NCI-H526 treated with DMSO at 0.1 percent for 48 hours (cell line): ENCODE measurements at regions not wholly inside any gene's neighbourhood (a gene's known extent, or its start where the extent isn't known, plus 50 kb on each side); places are given as distances from the start of the nearest gene placed in this dataset.

Experiments used
- DNase-seq: peaks from one replicate; lab custom pipeline; 2025; lab: John Stamatoyannopoulos, UW

DNA sequence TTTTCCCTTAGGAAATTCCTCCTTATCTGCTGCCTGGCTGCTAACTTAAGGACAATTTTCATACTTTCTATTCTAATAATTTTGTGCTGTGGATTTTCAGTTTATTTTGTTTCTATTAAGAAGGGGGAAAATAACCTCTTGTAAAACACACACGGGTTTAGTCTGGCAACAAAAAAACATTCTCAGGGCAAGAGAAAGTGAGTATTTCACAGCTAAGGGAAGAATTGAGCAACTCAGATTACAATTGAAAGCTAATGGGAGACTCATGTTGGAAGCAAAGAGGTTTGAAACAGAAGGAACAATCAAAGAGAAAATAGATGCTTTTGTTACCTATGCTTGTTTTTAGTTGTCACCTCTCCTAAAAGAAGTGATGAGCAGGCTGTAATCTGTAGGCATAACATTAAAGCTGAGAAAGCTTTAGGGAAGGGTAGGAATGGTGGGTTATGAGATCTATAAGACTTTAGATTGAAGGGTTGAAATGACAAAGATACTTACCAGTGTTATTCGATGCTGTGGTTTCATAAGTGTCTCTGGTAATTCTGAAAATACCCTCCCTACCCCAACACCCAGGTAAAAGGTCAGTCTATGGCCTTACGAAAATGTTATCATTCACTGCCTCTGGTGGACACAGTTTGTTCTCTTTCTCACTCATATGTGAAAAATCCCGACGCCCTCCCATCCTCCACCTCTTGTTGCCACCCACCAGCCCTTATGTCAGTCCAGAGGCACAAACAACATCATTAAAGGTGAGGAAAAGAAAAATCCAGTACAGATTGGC is 510.9 kb downstream of the TXNL1 start:
- DNase-seq: no peak

GRCh38 chr18:56124186-56124585 is 514.2 kb downstream of the TXNL1 start:
- DNase-seq: no peak

- DNase-seq: no peak
Observed at GRCh38 chr18:56121669-56122068, 516.7 kb downstream of the TXNL1 start.

GRCh38 chr18:56120782-56121181 is 517.6 kb downstream of the TXNL1 start:
- DNase-seq: no peak

DNA sequence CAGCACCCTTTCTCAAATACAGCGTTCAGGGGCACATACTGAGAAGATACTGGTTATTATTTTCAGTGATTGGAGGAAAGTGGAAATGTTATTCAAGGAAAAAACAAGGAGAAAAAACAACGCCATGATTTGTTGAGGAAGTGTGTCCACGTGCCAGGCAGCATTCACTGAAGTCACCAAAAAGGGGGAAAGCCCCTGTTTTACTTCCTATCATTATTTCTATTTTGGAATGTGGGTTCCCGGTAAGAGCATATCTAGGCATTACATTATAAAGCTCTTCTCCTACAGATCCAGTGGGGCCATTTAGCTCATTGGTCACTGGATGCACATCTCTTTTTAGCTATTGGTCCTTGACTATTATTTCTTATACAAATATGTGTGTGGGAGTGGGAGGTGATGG is 518.7 kb downstream of the TXNL1 start:
- no peak for DNase-seq

DNA sequence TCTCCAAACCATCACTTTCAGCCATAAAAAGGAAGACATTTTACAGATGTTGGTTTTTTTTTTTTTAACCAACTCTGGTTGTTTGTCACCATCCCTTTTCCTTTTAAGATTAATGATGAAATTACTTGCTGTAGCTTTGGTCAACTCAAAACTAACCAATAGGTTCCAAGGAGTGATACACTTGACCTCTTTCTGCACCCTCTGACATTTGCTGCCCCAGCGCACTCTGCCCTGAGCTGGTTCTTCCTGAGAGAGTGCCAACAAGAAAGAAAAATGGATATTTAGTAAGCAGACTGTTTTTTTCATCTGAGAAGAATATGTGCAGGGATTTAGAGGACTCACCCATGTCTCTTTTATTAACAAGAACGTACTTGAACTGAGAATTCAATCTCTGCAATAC is 520.0 kb downstream of the TXNL1 start:
- DNase-seq: no peak

DNA sequence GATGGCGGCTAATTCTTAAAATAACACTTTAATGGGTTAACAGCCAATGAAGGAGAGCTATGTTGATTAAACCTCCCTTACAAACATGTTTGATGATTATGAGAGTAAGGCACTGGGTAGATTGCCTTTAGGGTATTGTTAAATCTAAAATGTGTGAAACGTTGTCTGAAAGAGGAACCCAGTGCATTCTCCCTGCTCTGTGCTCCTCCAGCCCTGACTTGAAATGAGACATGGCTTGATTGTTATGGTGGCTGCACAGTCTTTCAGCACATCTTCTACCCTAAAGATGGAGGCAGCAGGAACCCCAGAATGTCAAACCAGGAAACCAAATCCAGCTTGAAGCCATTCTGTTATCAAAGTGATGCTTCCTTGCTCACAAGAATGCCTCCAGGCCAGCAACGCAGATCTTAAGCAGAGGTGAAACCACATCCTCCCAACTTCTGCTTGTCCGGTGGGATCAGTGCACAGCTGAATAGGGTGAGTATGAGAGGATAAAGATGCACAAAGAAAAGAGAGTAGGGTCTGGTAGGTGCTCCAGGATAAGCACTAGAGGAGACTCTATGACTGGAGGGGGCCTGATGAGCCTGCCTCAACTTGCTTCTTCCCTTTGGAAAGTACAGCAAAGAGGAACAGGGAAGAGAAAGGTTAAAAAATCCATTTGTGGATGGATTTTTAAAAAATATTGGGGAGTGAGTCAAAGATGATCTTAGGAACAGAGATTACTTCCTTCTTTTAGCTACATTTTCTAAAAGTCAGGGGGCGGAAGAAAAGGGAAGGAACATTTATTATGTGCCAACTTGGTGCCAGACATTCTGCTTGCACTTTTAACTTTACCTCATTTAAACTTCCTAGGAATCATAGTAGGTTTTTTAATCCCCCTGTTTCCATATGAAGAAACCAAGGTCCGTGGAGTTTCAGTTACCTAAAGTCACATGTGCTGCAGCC is 523.0 kb downstream of the TXNL1 start:
- no peak for DNase-seq

- DNase-seq: no peak
Observed at GRCh38 chr18:56112984-56113383, 525.0 kb upstream of the TCF4 start.

DNA sequence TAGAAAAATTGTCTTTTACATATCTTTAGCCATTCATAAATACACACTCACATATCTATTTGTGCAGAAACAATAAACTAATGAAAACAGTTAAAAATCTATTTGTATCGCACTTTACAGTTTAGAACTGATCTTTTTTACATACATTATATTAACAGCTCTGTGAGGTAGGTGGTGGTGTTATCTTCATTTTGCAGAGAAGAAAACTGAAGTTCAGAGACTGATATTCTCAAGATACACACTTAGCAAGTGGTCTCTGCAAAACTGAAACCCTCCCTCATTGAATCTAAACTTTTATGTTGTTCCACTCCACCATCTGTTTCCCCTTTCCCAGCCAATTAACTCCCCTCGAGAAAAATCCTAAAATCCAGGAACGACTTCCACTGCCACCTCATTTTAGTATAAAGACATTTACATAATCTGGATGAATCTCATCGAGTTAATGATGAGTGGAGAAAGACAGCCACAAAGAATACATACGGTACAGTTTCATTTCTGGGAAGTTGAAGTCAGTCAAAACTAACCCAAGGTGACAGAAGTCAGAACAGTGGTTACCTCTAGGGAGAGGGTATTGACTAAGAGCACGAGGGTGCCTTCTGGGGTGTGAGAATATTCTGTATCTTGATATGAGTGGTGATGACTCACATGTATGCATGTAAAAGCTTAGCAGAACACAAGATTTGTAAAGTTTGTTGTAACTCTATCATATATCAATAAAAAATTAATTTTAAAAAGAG is 524.2 kb upstream of the TCF4 start:
- no peak for DNase-seq

- DNase-seq: no peak
Observed at GRCh38 chr18:56109757-56110156, 521.8 kb upstream of the TCF4 start.

DNA sequence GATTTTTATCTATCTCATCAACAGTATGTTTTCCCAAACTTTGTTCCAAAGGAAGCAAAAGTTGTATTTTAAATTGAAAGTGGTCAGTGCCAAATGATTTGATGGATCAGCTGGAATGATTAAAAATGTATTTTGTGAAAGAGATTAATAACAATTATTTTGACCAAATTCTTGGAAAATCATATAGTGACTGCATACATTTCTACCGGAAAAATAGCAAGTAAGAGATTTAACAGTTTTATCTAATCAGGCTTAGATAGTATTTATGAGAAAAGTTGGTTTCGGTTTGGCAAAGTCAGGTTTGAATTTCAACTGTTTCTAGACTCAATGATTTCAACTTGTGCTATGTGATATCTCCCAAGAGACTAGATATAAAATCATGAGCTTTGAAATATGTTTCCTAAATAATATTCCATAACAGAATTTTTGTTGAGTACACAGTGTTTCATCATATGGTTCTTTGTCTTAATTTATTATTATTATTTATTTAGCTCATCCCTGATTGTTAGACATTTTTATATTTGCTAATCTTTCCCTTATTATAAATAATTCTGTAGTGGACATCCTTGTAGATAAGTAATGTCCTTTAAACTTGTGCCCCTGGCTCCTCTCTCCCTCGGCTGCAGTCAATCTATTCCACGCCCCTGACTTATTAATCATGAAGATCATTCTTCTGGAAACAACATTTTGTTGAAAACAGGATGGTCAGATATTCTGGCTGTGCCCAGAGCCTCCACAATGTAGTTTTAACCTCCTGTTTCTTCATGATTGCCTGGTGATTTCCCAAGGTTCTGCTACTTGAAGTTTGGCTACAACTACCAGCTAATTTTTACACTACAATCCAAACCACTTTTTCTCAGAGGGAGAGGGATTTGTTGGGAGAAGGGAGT is 520.7 kb upstream of the TCF4 start:
- DNase-seq: no peak

DNA sequence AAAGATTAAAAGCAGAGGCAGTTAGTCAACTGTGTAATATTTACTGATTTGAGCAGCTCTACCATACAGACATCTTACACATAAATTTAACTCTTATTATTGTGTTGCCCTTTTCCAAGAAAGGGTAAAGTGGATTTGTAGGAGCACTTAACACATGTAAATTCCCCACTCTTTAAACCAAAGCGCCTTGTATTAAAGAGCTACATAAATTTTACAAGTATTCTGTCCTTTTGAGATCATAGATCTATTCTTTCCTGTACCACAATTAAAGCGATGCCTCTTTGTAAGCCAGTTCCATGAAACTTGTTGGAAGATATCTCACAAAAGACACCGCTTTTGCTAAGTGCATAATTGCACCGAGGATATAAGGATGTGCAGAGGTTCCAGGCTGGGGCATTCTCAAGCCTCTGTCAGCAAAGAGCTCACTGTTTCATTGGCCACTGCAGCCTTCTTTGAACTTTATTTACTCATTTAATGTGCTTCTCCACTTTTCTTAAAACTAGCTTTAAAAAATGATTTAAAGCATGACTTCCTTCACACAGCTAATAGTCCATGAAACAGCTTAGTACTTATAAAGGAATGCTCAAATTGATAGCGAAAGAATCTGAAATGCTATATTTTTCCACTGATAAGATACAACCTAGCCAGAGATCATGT is 520.0 kb upstream of the TCF4 start:
- no peak for DNase-seq

- DNase-seq: no peak
Observed at GRCh38 chr18:56100090-56100722, 512.2 kb upstream of the TCF4 start.

- no peak for DNase-seq
Observed at GRCh38 chr18:56097621-56098020, 509.6 kb upstream of the TCF4 start.

GRCh38 chr18:56096861-56097260 is 508.9 kb upstream of the TCF4 start:
- no peak for DNase-seq

GRCh38 chr18:56089612-56090258 is 501.7 kb upstream of the TCF4 start:
- DNase-seq: no peak

GRCh38 chr18:56086786-56087185 is 498.8 kb upstream of the TCF4 start:
- DNase-seq: no peak

GRCh38 chr18:56086176-56086575 is 498.2 kb upstream of the TCF4 start:
- no peak for DNase-seq

DNA sequence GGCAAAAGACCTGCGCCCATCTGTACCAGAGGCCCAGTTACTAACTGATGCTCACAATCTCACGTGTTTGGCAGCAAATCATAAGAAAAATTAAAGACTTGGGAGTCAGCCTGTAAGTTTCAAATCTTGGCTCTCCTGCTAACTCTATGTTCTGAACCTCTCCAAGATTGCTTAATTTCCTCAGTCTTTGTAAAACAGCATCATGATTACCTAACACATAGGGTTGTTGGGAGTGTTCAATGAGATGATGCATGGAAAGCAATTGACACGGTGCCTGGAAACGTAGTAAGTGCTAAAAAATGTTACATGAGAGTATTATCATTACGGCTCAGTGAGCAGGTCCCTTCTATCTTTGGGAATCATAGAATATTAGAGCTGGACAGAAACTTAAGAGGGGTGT is 497.6 kb upstream of the TCF4 start:
- no peak for DNase-seq
